ENCODE measurements at regions not wholly inside any gene's neighbourhood (a gene's known extent, or its start where the extent isn't known, plus 50 kb on each side); places are given as distances from the start of the nearest gene placed in this dataset.

DNA sequence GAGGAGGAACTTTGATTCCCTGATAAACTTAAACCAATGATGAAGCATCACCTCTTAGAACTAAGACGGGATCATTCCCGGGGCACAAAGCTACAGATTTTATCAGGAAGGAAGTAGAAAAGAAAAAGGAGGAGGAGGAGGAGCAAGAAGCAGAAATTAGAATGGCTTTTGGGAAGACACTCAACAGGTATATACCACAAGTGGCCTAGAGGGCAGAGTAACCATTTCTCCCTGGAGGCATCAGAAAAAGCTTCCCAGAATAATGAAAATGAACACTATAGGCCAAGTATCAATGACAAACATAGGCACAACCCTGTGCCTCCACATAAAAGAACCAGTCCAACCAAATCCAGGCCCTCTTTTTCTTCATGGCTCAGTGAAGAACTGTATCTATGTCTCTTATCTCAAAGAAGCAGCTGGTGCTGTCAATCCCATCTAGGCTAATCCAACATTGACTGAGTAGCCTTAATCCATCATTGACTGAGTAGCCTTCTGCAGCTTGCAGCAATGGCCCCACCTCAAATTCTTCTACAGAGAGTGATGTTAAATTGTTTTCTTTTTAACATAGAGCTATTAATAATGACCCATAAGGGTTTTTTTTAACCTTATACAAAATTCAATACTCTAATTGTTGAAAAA, 178.8 kb upstream of the KIF2A start:
- Histone ChIP-seq H3K4me1 (no peaks in the 10 kb centered on the region), H3K9me3 (replicated peaks) (no peaks in the 10 kb centered on the region), H3K27me3 (no peaks in the 10 kb centered on the region), H3K4me3 (no peak overlapping the region), H3K36me3 (no peaks in the 10 kb centered on the region), H3K27ac (no peak overlapping the region)
- DNase-seq = peak; percentile 23 to 54

DNA sequence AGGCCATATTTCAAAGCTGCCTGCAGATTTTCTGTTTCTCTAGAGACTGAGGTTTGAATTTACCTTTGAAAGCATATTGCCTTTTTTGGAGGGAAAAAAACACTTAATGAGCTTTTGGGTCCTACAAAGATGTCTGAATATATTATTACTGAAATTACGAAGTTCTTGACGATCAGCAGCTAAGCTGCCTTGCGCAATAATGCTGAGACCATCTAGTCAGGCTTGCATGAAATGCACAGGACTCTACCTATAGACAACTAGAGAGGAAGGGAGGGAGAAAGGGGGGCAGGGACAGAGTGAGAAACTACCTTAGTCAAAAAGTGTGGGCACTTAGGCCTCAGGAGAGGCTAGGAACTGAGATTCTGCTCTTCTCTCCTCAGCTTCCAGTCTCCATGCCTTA, 175.9 kb upstream of the KIF2A start:
- Histone ChIP-seq H3K36me3 (no peaks in the 10 kb centered on the region), H3K9me3 (replicated peaks) (no peaks in the 10 kb centered on the region), H3K27me3 (no peaks in the 10 kb centered on the region), H3K4me3 (no peak overlapping the region), H3K27ac (no peak overlapping the region), H3K4me1 (no peaks in the 10 kb centered on the region)
- DNase-seq = no peak

DNA sequence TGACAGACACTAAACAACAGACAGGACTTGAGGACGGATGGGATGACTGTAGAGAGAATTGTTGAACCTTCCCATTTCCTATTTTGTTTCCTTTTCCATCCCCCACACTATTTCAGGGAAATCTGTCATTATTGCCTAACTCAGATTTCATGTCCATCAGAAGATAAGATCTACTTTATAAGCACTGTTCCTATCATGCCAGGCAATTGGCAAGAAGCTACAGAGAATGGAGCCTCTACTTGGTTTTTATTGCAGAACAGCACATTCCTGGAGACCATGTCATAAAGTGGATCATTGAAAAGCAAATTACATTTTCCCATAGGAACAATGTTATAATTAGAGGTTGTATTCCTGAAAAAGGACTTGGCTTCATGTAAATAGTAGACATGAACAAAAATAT, 173.7 kb upstream of the KIF2A start:
- no peaks in the 10 kb centered on the region for H3K36me3 ChIP-seq
- no peak overlapping the region for H3K27ac ChIP-seq
- no peak overlapping the region for H3K4me3 ChIP-seq

DNA sequence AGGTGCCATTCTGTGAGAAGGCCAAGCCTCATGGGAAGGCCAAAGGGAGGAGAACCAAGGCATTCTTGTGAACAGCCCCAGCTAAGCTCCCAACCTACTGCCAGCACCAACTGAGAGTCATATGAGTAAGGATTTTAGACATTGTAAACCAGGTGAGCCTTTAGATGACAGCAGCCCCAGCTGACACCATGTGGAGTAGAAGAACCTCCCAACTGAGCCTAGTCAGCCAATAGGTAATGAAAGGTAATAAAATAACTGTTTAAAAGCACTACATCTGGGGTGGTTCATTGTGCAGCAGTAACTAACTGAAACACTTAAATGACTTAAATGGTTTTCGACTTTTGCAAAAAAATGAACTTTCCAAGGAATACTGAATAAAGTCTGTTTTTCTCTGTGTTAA, 172.6 kb upstream of the KIF2A start:
- DNase-seq = no peak
- Histone ChIP-seq H3K4me3 (no peak overlapping the region), H3K9me3 (replicated peaks) (no peaks in the 10 kb centered on the region)

More for the DNA sequence above, 173.7 kb upstream of the KIF2A start:
- H3K9me3 ChIP-seq (replicated peaks) = no peaks in the 10 kb centered on the region
- no peaks in the 10 kb centered on the region for H3K4me1 ChIP-seq
- DNase-seq = no peak
- H3K27me3 ChIP-seq = no peaks in the 10 kb centered on the region

DNA sequence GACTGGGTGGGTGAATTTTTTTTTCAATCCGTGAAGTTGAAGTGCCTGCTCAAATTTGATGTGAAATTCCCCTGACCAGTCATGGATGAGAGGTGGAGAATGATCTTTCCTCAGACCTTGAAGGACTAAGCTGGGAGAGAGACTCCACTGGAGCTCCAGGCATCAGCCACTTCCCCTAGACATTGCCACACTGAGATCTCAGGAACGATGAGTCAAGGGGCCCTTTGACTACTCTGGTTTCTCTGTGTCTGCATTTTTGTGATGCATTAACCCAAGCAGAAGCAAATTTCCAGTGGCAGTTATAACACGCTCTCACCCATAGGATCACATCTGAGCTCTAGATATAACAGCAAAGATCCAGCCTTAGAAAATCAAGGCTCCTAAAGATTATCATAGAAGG, 171.2 kb upstream of the KIF2A start:
- Histone ChIP-seq H3K36me3 (no peaks in the 10 kb centered on the region), H3K9me3 (replicated peaks) (no peaks in the 10 kb centered on the region), H3K27ac (no peak overlapping the region), H3K4me1 (no peaks in the 10 kb centered on the region), H3K4me3 (no peak overlapping the region), H3K27me3 (no peaks in the 10 kb centered on the region)
- DNase-seq = no peak

More for the DNA sequence above, 172.6 kb upstream of the KIF2A start:
- no peak overlapping the region for H3K27ac ChIP-seq
- H3K27me3 ChIP-seq = no peaks in the 10 kb centered on the region
- no peaks in the 10 kb centered on the region for H3K36me3 ChIP-seq
- no peaks in the 10 kb centered on the region for H3K4me1 ChIP-seq

DNA sequence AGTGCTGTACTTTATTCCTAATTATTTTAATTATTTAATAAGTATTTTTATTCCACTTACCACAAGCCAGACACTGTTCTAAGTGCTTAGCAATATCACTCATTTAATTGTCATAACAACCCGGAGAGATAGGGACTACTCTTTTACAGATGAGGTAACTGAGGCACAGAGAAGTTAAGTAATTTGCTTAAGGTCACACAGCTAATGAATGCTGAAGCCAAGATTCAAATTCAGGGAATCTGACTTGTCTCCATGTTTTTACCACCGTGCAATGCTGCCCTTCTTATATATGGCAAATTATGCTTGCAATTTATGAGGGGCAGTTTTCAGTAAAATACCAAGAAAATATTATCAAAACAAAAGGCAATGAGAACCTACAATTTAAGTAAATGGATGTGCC, 168.4 kb upstream of the KIF2A start:
- Histone ChIP-seq H3K27ac (no peak overlapping the region), H3K4me1 (no peaks in the 10 kb centered on the region), H3K27me3 (0 out of 2 replicates have a peak, but pooled peaks cover 2% of the 10 kb centered on the region), H3K9me3 (replicated peaks) (no peaks in the 10 kb centered on the region), H3K4me3 (no peak overlapping the region), H3K36me3 (no peaks in the 10 kb centered on the region)
- no peak for DNase-seq

DNA sequence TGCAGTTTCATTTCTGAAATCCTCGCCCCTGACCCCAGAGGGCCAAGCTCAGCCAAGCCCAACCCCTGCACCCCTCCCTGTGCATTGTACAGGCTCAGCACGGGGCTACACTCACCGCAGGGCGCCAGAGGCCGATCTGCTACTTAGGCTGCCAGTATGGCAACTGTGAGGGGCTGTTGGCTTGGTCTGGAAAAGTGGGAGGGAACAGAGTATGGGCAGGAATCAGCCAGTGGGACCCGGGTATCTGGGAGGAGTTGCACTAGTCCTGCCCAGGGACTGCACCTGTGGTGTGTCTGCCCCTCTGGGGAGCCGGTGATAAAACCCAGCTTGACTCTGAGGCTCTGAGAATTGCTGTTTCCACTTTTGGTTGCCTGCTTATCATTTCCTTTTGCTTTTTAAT, 167.4 kb upstream of the KIF2A start:
- H3K4me3 ChIP-seq = no peak overlapping the region
- no peak overlapping the region for H3K27ac ChIP-seq
- no peaks in the 10 kb centered on the region for H3K9me3 ChIP-seq (replicated peaks)
- H3K4me1 ChIP-seq = no peaks in the 10 kb centered on the region
- 0 out of 2 replicates have a peak, but pooled peaks cover 2% of the 10 kb centered on the region for H3K27me3 ChIP-seq
- H3K36me3 ChIP-seq = no peaks in the 10 kb centered on the region
- no peak for DNase-seq

DNA sequence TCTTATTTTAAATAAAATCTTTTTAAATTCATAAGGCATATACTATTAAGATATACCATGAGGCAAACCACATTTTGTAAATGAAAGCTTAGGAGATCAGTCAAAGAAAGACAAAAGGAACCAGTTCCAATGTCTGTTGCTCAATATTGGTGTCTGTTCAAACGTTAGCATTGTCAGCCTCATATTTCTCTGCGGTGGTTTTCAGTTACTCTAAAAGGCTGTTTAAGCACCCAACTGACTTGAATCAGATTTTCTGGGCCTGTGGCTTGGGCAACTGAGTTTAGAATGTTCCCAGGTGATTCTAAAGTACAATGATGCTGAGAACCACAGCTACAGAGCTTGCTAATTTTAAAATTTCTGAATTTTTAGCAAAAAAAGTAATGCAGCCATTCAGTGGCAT, 166.3 kb upstream of the KIF2A start:
- H3K36me3 ChIP-seq = no peaks in the 10 kb centered on the region
- H3K4me1 ChIP-seq = no peaks in the 10 kb centered on the region
- no peak for DNase-seq
- no peaks in the 10 kb centered on the region for H3K9me3 ChIP-seq (replicated peaks)
- 0 out of 2 replicates have a peak, but pooled peaks cover 2% of the 10 kb centered on the region for H3K27me3 ChIP-seq
- H3K4me3 ChIP-seq = no peak overlapping the region
- H3K27ac ChIP-seq = no peak overlapping the region

DNA sequence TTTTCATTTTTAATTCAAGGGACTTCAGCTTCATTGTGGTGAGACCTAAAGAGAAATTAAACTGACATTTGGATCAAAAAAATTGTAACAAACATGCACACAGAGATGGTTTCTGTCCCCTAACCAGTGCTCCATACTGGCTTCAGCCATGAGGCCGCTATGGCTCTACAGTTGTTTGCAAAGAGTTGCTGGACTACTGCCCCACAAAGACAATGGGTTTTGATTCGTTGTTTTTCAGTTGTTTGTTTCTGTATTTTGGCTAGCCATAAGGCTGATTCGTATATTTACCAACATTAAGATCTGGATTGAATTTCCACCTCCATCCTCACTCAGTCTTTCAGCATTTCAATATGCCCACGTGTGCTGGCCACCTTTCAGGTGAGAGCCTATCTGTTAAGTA, 163.7 kb upstream of the KIF2A start:
- H3K4me1 ChIP-seq = no peaks in the 10 kb centered on the region
- H3K9me3 ChIP-seq (replicated peaks) = no peaks in the 10 kb centered on the region
- 0 out of 2 replicates have a peak, but pooled peaks cover 2% of the 10 kb centered on the region for H3K27me3 ChIP-seq
- H3K4me3 ChIP-seq = no peak overlapping the region
- H3K27ac ChIP-seq = no peak overlapping the region
- no peaks in the 10 kb centered on the region for H3K36me3 ChIP-seq
- no peak for DNase-seq

DNA sequence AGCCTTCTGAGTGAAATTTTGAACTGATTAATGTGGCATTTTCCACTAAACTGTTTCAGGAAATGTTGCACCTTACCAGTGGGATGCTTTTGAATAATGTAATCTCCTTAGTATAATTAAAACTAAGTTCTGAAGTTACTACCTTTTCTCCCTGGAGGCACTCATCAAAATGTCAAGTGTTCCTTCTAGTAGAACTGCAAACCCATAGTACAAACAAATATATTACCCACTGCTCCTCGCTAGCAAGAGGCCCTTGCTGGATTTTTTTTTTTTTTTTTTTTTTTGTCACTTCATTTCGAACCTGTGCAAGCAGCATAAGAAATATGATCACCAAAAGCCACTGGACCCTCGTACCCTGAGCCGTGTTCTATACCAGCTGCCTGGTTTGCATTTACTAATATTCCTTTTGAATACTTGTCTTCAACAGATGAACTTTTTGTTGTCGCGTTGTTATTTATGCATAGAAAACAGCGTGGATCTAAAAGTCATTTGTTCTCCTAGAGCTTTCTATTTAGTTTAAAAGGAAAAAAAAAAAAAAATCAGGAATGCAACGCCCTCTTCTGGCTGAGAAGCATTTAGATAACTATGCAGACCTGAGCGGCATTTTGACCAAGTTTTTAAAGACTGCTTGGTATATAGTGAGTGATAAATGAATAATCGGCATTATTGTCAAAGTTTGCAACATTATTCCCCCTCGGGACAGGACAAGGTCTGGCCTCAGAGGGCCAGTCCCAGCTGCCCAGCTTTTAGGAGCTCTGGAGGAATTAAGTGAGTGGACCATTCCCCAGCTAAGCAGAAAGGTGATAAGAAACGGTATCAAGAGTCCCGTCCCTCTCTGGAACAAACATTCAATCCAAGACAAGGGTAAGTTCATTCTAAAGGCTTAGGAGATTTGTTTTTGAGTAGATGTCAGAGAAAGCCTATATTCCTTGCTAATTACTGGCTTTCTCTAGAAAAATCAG, 162.5 kb upstream of the KIF2A start:
- no peaks in the 10 kb centered on the region for H3K4me1 ChIP-seq
- H3K27ac ChIP-seq = no peak overlapping the region
- H3K4me3 ChIP-seq = no peak overlapping the region
- 0 out of 2 replicates have a peak, but pooled peaks cover 2% of the 10 kb centered on the region for H3K27me3 ChIP-seq
- no peaks in the 10 kb centered on the region for H3K9me3 ChIP-seq (replicated peaks)
- peak in 1 of 2 experiments; percentile 40 for DNase-seq
- no peaks in the 10 kb centered on the region for H3K36me3 ChIP-seq

DNA sequence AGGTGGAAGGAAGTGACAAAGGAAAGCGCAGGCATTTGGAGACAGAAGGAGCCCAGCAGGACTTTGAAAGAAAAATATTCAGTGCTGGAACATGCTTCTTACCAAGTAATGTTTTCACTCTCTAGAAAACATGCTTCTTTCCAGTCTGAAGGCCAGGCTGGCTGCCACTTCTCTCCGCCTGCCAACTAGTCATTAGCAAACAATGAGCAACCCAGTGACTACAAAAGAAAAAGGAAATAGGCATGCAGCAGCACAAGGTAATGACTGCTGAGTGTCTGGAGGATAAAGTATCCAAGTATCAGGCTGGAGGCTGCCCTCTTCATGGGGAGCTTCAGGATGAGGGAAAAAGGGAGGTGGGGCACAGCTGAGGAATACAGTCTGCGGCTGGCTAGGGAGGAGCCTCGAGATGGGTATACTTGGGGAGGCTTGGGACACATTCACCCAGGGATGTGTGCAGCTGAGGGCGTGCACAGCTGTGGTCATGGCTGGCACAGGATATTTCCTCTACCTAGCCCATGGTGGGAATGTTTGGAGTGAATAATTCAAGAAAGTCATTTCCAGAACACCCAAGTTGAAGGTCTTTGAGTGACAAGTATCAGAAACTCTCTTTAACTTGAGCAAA, 161.5 kb upstream of the KIF2A start:
- no peaks in the 10 kb centered on the region for H3K36me3 ChIP-seq
- H3K4me1 ChIP-seq = no peaks in the 10 kb centered on the region
- H3K27ac ChIP-seq = no peak overlapping the region
- H3K4me3 ChIP-seq = no peak overlapping the region
- no peaks in the 10 kb centered on the region for H3K9me3 ChIP-seq (replicated peaks)
- no peak for DNase-seq
- H3K27me3 ChIP-seq = 0 out of 2 replicates have a peak, but pooled peaks cover 2% of the 10 kb centered on the region

DNA sequence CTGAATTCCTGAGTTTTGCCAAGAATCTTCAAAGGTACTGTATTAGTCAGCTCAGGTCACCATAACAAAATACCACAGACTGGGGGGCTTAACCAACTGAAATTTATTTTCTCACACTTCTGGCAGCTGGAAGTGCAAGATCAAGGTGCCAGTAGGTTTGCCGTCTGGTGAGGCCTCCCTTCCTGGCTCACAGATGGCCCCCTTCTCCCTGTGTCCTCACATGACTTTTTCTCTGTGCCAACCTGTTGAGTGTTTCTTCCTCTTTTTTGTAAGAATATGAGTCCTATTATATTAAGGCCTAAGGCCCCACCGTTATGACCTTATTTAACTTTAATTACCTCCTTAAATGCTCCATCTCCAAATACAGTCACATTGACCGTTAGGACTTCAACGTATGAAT, 156.1 kb upstream of the KIF2A start:
- Histone ChIP-seq H3K27me3 (no peaks in the 10 kb centered on the region), H3K27ac (no peak overlapping the region), H3K9me3 (replicated peaks) (0 out of 2 replicates have a peak, but pooled peaks cover 2% of the 10 kb centered on the region), H3K4me3 (no peak overlapping the region), H3K4me1 (no peaks in the 10 kb centered on the region), H3K36me3 (no peaks in the 10 kb centered on the region)
- DNase-seq = no peak

DNA sequence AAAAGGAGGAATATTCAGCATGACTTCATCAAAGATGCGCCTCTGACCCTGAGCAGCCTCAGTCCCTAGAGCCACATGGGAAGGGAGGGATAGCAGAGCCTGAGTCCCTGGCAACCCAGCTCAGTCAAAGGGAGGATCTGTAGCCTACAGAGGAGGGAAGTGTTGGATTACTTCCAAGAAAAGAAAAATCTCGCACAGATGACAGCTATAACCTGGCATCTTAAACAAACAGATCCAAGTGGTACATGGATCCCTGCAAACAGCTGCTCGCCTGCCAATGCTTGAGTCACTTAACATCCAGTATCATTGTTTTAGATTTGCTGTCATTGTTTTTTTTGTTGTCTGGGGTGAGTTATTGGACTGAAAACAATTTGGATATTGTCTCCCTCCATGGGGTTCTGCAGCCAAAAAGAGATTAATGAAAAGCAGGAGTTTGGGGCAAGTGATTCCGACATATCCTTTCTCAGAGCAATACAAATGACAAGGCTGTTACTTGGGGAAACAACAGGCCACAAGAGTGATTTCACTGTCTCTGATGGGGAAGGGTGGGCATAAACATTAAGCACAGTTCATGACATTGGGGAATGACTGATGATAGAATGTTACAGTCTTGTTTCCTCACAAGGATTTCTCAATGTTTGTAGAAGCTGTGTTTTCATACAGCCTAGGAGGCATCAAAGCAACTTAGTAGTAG, 153.5 kb upstream of the KIF2A start:
- H3K9me3 ChIP-seq (replicated peaks) = 0 out of 2 replicates have a peak, but pooled peaks cover 4% of the 10 kb centered on the region
- no peaks in the 10 kb centered on the region for H3K27me3 ChIP-seq
- H3K27ac ChIP-seq = no peak overlapping the region
- DNase-seq = peak; percentile 24 to 53
- no peak overlapping the region for H3K4me3 ChIP-seq
- no peaks in the 10 kb centered on the region for H3K4me1 ChIP-seq
- H3K36me3 ChIP-seq = no peaks in the 10 kb centered on the region

DNA sequence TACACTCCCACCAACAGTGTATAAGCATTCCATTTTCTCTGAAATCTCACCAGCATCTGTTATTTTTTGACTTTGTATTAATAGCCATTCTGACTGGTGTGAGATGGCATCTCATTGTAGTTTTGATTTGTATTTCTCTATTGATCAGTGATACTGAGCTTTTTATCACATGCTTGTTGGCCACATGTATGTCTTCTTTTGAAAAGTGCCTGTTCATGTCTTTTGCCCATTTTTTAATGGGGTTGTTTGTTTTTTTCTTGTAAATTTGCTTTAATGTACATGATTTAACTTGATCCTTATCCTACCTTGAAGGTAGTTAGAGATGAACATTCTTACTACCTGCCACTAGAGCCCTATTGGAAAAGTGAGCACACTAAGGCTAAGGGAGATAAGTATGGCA, 151.2 kb upstream of the KIF2A start:
- Histone ChIP-seq H3K27me3 (no peaks in the 10 kb centered on the region), H3K4me3 (no peak overlapping the region), H3K36me3 (no peaks in the 10 kb centered on the region), H3K27ac (no peak overlapping the region), H3K4me1 (no peaks in the 10 kb centered on the region), H3K9me3 (replicated peaks) (0 out of 2 replicates have a peak, but pooled peaks cover 4% of the 10 kb centered on the region)
- DNase-seq = no peak
